H9 (cell line): ENCODE measurements at regions not wholly inside any gene's neighbourhood (a gene's known extent, or its start where the extent isn't known, plus 50 kb on each side); places are given as distances from the start of the nearest gene placed in this dataset.

Source experiments
- DNase-seq: peaks from one replicate; pipeline ENCODE4 v3.0.0-alpha.2; 2017
- H2AFZ ChIP-seq: one replicate; pipeline ENCODE4 v1.6.1; 2013; ENCODE audit warnings: mild to moderate bottlenecking, low read length, control low read depth, moderate library complexity
- H2AK5ac ChIP-seq: 2 replicates; pipeline ENCODE4 v1.6.1; 2013; ENCODE audit warnings: low read length, control low read depth, mixed read lengths; ENCODE audit not compliant: insufficient read length
- H2BK120ac ChIP-seq: one replicate; pipeline ENCODE4 v1.6.1; 2013; ENCODE audit warnings: low read depth, mild to moderate bottlenecking, low read length, control low read depth, inconsistent platforms; ENCODE audit not compliant: poor library complexity, severe bottlenecking
- H2BK12ac ChIP-seq: 2 replicates; pipeline ENCODE4 v1.6.1; 2013; ENCODE audit warnings: low read length, control low read depth, mixed read lengths, low read depth; ENCODE audit not compliant: insufficient read length
- H2BK15ac ChIP-seq: 2 replicates; pipeline ENCODE4 v1.6.1; 2013; ENCODE audit warnings: low read depth, low read length, control low read depth
- H2BK20ac ChIP-seq: one replicate; pipeline ENCODE4 v1.6.1; 2013; ENCODE audit warnings: low read depth, mild to moderate bottlenecking, low read length, control low read depth, inconsistent platforms; ENCODE audit not compliant: poor library complexity, severe bottlenecking
- H2BK5ac ChIP-seq: 2 replicates; pipeline ENCODE4 v1.6.1; 2013; ENCODE audit warnings: low read length, control low read depth, mixed read lengths; ENCODE audit not compliant: insufficient read length
- H3K14ac ChIP-seq: 2 replicates; pipeline ENCODE4 v1.6.1; 2013; ENCODE audit warnings: low read length, control low read depth; ENCODE audit not compliant: insufficient read depth
- H3K18ac ChIP-seq: 2 replicates; pipeline ENCODE4 v1.6.1; 2013; ENCODE audit warnings: low read depth, mild to moderate bottlenecking, mixed read lengths, low read length, control low read depth; ENCODE audit not compliant: insufficient read length
- H3K23ac ChIP-seq: 2 replicates; pipeline ENCODE4 v1.6.1; 2013; ENCODE audit warnings: low read length, control low read depth, mixed read lengths, low read depth; ENCODE audit not compliant: insufficient read length
- H3K23me2 ChIP-seq: 2 replicates; pipeline ENCODE4 v1.6.1; 2013; ENCODE audit warnings: low read depth, mild to moderate bottlenecking, mixed read lengths, low read length, control low read depth; ENCODE audit not compliant: insufficient read length, poor library complexity, severe bottlenecking
- H3K27ac ChIP-seq: 2 replicates; pipeline ENCODE4 v1.5.1; 2013; ENCODE audit warnings: low read length, control low read depth, mixed read lengths, low read depth; ENCODE audit not compliant: insufficient read length
- H3K27me3 ChIP-seq: 2 replicates; pipeline ENCODE4 v1.6.1; 2013; ENCODE audit warnings: low read length, control low read depth, inconsistent platforms; ENCODE audit not compliant: insufficient read depth
- H3K4ac ChIP-seq: 2 replicates; pipeline ENCODE4 v1.6.1; 2013; ENCODE audit warnings: low read depth, mild to moderate bottlenecking, control low read depth, inconsistent platforms, low read length, moderate library complexity
- H3K4me1 ChIP-seq: 2 replicates; pipeline ENCODE4 v1.6.1; 2013; ENCODE audit warnings: low read length, control low read depth, inconsistent platforms; ENCODE audit not compliant: insufficient read depth
- H3K4me2 ChIP-seq: 2 replicates; pipeline ENCODE4 v1.6.1; 2013; ENCODE audit warnings: low read length, control low read depth, mixed read lengths; ENCODE audit not compliant: insufficient read length, insufficient read depth
- H3K56ac ChIP-seq: 2 replicates; pipeline ENCODE4 v1.6.1; 2013; ENCODE audit warnings: low read depth, mild to moderate bottlenecking, mixed read lengths, low read length, control low read depth; ENCODE audit not compliant: insufficient read length
- H3K79me1 ChIP-seq: 2 replicates; pipeline ENCODE4 v1.6.1; 2013; ENCODE audit warnings: low read depth, mild to moderate bottlenecking, moderate library complexity, low read length, control low read depth, inconsistent platforms; ENCODE audit not compliant: insufficient read depth, poor library complexity, severe bottlenecking
- H3K79me2 ChIP-seq: 2 replicates; pipeline ENCODE4 v1.6.1; 2013; ENCODE audit warnings: low read length, control low read depth, inconsistent platforms; ENCODE audit not compliant: insufficient read depth
- H3K9ac ChIP-seq: 2 replicates; pipeline ENCODE4 v1.6.1; 2013; ENCODE audit warnings: low read length, control low read depth, mixed read lengths; ENCODE audit not compliant: insufficient read length; ENCODE audit errors: extremely low read depth
- H3K9me3 ChIP-seq: one replicate; pipeline ENCODE4 v1.6.1; 2013; ENCODE audit warnings: low read depth, low read length, inconsistent platforms; ENCODE audit not compliant: control insufficient read depth
- H3T11ph ChIP-seq: one replicate; pipeline ENCODE4 v1.6.1; 2013; ENCODE audit warnings: mild to moderate bottlenecking, low read length, control low read depth, inconsistent platforms
- H4K20me1 ChIP-seq: one replicate; pipeline ENCODE4 v1.6.1; 2013; ENCODE audit not compliant: control insufficient read depth, insufficient read length, insufficient read depth
- H4K5ac ChIP-seq: 2 replicates; pipeline ENCODE4 v1.6.1; 2013; ENCODE audit warnings: low read depth, mild to moderate bottlenecking, mixed read lengths, low read length, control low read depth; ENCODE audit not compliant: insufficient read length
- H4K8ac ChIP-seq: replicated peaks from 2 replicates; pipeline ENCODE4 v1.6.1; 2013; ENCODE audit warnings: low read length, control low read depth, mixed read lengths, low read depth; ENCODE audit not compliant: insufficient read length
- H4K91ac ChIP-seq: 2 replicates; pipeline ENCODE4 v1.6.1; 2013; ENCODE audit warnings: low read depth, mild to moderate bottlenecking, moderate library complexity, mixed read lengths, low read length, control low read depth; ENCODE audit not compliant: insufficient read length
- H3K27ac Mint-ChIP-seq, 3 experiments: 2 replicates in 2 of 3; 3 replicates in 1 of 3; pipeline ENCODE4 v1.8.0; 2020 to 2021; ENCODE audit warnings: mixed read lengths in 3 of 3, mild to moderate bottlenecking in 1 of 3, moderate library complexity in 1 of 3
- H3K27me3 Mint-ChIP-seq: 2 replicates; pipeline ENCODE4 v1.8.0; 2021; ENCODE audit warnings: low read depth, mild to moderate bottlenecking, moderate library complexity, mixed read lengths
- H3K36me3 Mint-ChIP-seq, 3 experiments: 2 replicates in 2 of 3; 3 replicates in 1 of 3; pipeline ENCODE4 v1.8.0; 2020 to 2021; ENCODE audit warnings: low read depth in 3 of 3, mixed read lengths in 3 of 3; ENCODE audit not compliant: insufficient read depth in 1 of 3
- H3K4me1 Mint-ChIP-seq, 2 experiments: 2 replicates each; pipeline ENCODE4 v1.8.0; 2020; ENCODE audit warnings: mixed read lengths in 2 of 2
- H3K4me3 Mint-ChIP-seq, 2 experiments: 2 replicates in 1 of 2; 3 replicates in 1 of 2; pipeline ENCODE4 v1.8.0; 2020 to 2021; ENCODE audit warnings: mild to moderate bottlenecking in 2 of 2, mixed read lengths in 2 of 2, moderate library complexity in 1 of 2
- H3K9me3 Mint-ChIP-seq, 2 experiments: 2 replicates in 1 of 2; 3 replicates in 1 of 2; pipeline ENCODE4 v1.8.0; 2020; ENCODE audit warnings: mild to moderate bottlenecking in 2 of 2, mixed read lengths in 2 of 2, moderate library complexity in 1 of 2
- CTCF ChIP-seq: fragments of 200-600 bp; sonication (generic); conservative IDR thresholded peaks from 3 replicates; pipeline ENCODE4 v1.8.0; 2021; ENCODE audit warnings: antibody characterized with exemption, mild to moderate bottlenecking

- Histone ChIP-seq H2BK20ac (no peak overlapping the region), H2BK12ac (no peak overlapping the region), H2BK5ac (no peak overlapping the region), H3K79me1 (no peaks in the 10 kb centered on the region), H3K4ac (no peak overlapping the region), H3K27ac (no peak overlapping the region), H2BK120ac (no peak overlapping the region), H4K91ac (no peak overlapping the region), H3K23ac (no peak overlapping the region), H3K79me2 (no peaks in the 10 kb centered on the region), H4K5ac (no peak overlapping the region), H4K20me1 (no peaks in the 10 kb centered on the region), H2AFZ (no peak overlapping the region), H2BK15ac (no peak overlapping the region), H3K9ac (no peak overlapping the region), H4K8ac (no peak overlapping the region), H3K56ac (no peak overlapping the region), H3K23me2 (no peaks in the 10 kb centered on the region), H3K18ac (no peak overlapping the region), H3K14ac (no peak overlapping the region), H3K27me3 (no peaks in the 10 kb centered on the region), H2AK5ac (no peak overlapping the region), H3K4me1 (no peaks in the 10 kb centered on the region), H3K4me2 (no peak overlapping the region), H3T11ph (no peak overlapping the region), H3K9me3 (no peaks in the 10 kb centered on the region)
- Mint-ChIP-seq H3K27ac (no peak overlapping the region), H3K4me1 (peaks cover 5 to 11% of the 10 kb centered on the region in 2 experiments), H3K36me3 (peaks cover 41 to 56% (median 48%) of the 10 kb centered on the region in 3 experiments), H3K9me3 (peaks cover 17 to 22% of the 10 kb centered on the region in 2 experiments), H3K4me3 (no peak overlapping the region), H3K27me3 (no peaks in the 10 kb centered on the region)
- TF ChIP-seq CTCF = no peak
- DNase-seq = no peak
These were observed 133.5 kb upstream of the NUDT6 start for GRCh38 chr4:123055943-123056342.
